Activated CD4-positive, alpha-beta memory T cell treated with anti-CD3 and anti-CD28 coated beads for 36 hours (primary cell): ENCODE measurements at regions not wholly inside any gene's neighbourhood (a gene's known extent, or its start where the extent isn't known, plus 50 kb on each side); places are given as distances from the start of the nearest gene placed in this dataset.

Experiments
- CTCF ChIA-PET: fragments of 350-600 bp; sonication (Branson Sonifier 250); formaldehyde crosslinking; loops from one replicate; lab custom pipeline; 2021; ENCODE audit warnings: antibody characterized with exemption, inconsistent platforms; lab: Charles Lee
- POLR2A ChIA-PET: fragments of 350-600 bp; sonication (Branson Sonifier 250); formaldehyde crosslinking; loops from one replicate; lab custom pipeline; 2021; ENCODE audit warnings: antibody characterized with exemption; lab: Charles Lee
- DNase-seq: peaks from one replicate; pipeline ENCODE4 v3.0.0-alpha.2; 2020
- H3K27ac Mint-ChIP-seq: one replicate; pipeline ENCODE4 v1.8.0; 2021; ENCODE audit warnings: mixed read lengths
- H3K27me3 Mint-ChIP-seq: one replicate; pipeline ENCODE4 v1.8.0; 2021; ENCODE audit warnings: mixed read lengths
- H3K36me3 Mint-ChIP-seq: one replicate; pipeline ENCODE4 v1.8.0; 2021; ENCODE audit warnings: mixed read lengths
- H3K4me1 Mint-ChIP-seq: one replicate; pipeline ENCODE4 v1.8.0; 2021; ENCODE audit warnings: low read depth, mixed read lengths
- H3K4me3 Mint-ChIP-seq: one replicate; pipeline ENCODE4 v1.8.0; 2021; ENCODE audit warnings: mild to moderate bottlenecking, mixed read lengths
- H3K9me3 Mint-ChIP-seq: one replicate; pipeline ENCODE4 v1.8.0; 2021; ENCODE audit warnings: mixed read lengths
- intact Hi-C: fragments of 100-400 bp; cut with micrococcal nuclease; formaldehyde crosslinking; loops from one replicate; pipeline ENCODE4 v1.15.1; 2023

DNA sequence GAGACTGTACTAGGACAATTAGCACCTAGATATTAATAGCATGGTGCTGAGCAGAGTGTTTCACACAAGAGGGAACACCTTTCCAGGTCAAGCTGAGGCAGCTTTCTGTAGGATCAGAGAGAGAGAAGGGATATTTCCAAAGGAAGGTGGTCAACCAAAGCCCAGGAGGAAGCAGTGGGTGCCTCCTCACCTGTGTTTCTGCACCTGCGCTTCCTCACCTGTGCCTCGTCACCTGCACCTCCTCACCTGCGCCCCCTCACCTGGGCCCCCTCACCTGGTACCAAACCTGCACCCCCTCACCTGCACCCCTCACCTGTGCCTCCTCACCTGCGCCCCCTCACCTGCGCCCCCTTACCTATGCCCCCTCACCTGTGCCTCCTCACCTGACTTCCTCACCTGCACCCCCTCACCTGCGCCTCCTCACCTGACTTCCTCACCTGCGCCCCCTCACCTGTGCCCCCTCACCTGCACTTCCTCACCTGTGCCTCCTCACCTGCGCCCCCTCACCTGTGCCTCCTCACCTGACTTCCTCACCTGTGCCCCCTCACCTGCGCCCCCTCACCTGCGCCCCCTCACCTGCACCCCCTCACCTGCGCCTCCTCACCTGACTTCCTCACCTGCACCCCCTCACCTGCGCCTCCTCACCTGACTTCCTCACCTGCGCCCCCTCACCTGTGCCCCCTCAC is 67.9 kb downstream of the TTLL2 start:
- H3K4me3 Mint-ChIP-seq, result no peak overlapping the region
- H3K27me3 Mint-ChIP-seq, result no peaks in the 10 kb centered on the region
- H3K27ac Mint-ChIP-seq, result no peak overlapping the region
- no peak for DNase-seq
- intact Hi-C loops, result no loop called here
- CTCF ChIA-PET, result no interaction called here
- POLR2A ChIA-PET, result no interaction called here
- H3K4me1 Mint-ChIP-seq, result no peaks in the 10 kb centered on the region
- no peaks in the 10 kb centered on the region for H3K36me3 Mint-ChIP-seq
- H3K9me3 Mint-ChIP-seq, result no peaks in the 10 kb centered on the region

DNA sequence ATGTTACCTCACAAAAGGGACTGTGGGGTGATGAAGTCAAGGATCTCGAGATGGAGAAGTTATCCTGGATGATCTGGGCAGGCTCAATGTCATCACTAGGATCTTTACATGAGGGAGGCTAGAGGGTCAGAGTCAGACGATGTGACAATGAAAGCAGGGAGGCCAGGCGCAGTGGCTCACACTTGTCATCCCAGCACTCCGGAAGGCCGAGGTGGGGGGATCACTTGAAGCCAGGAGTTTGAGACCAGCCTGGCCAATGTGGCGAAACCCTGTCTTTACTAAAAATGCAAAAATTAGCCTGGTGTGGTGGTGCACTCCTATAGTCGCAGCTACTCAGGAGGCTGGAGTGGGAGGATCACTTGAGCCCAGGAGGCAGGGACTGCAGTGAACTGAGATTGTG is 68.8 kb downstream of the TTLL2 start:
- POLR2A ChIA-PET, result no interaction called here
- Mint-ChIP-seq H3K9me3 (no peaks in the 10 kb centered on the region), H3K27ac (no peak overlapping the region), H3K4me1 (no peaks in the 10 kb centered on the region), H3K4me3 (no peak overlapping the region), H3K36me3 (no peaks in the 10 kb centered on the region), H3K27me3 (no peaks in the 10 kb centered on the region)
- intact Hi-C loops, result no loop called here
- DNase-seq, result no peak
- CTCF ChIA-PET, result no interaction called here

DNA sequence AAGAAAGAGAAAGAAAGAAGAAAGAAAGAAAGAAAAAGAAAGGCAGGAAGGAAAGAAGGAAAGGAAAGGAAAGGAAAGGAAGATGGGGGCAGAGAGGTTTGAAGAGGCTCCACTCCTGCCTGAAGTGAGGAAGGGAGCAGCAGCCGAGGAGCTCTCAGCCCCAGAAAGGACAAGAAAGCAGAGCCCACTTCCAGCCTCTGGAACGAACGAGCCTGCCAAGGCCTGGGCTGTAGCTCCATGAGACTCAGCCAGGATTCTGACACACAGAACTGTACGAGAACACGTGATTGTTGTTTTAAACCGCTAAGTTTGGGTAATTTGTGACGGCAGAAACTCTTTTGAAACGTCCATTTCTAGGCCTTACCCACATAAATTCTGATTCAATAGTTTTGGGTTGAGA is 69.5 kb downstream of the TTLL2 start:
- H3K27ac Mint-ChIP-seq, result no peak overlapping the region
- no peaks in the 10 kb centered on the region for H3K4me1 Mint-ChIP-seq
- ChIA-PET POLR2A (no interaction called here), CTCF (no interaction called here)
- no peaks in the 10 kb centered on the region for H3K9me3 Mint-ChIP-seq
- H3K36me3 Mint-ChIP-seq, result no peaks in the 10 kb centered on the region
- DNase-seq, result no peak
- no peaks in the 10 kb centered on the region for H3K27me3 Mint-ChIP-seq
- intact Hi-C loops, result no loop called here
- H3K4me3 Mint-ChIP-seq, result no peak overlapping the region

DNA sequence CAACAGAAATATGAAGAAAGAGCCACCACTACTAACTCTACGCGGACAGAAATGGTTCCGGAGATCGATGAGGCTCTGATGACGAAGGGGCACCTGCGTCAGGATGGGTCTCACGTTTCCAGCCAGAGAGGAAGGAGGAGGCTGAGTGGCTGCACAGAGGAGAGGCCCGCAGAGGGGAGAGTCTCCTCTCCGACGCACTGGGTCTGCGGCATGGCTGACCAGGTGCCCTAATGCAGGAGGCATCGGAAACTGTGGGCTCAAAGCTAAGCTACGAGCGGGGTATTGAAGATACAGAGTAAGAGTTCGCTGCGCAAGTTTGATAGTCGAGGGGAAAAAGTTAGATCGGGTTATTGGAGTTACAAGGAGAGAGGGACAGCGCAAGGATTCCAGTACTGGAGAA is 69.9 kb downstream of the TTLL2 start:
- CTCF ChIA-PET, result no interaction called here
- H3K4me1 Mint-ChIP-seq, result no peaks in the 10 kb centered on the region
- H3K9me3 Mint-ChIP-seq, result no peaks in the 10 kb centered on the region
- no peak for DNase-seq
- POLR2A ChIA-PET, result no interaction called here
- H3K27me3 Mint-ChIP-seq, result no peaks in the 10 kb centered on the region
- no peaks in the 10 kb centered on the region for H3K36me3 Mint-ChIP-seq
- intact Hi-C loops, result no loop called here
- no peak overlapping the region for H3K4me3 Mint-ChIP-seq
- no peak overlapping the region for H3K27ac Mint-ChIP-seq

DNA sequence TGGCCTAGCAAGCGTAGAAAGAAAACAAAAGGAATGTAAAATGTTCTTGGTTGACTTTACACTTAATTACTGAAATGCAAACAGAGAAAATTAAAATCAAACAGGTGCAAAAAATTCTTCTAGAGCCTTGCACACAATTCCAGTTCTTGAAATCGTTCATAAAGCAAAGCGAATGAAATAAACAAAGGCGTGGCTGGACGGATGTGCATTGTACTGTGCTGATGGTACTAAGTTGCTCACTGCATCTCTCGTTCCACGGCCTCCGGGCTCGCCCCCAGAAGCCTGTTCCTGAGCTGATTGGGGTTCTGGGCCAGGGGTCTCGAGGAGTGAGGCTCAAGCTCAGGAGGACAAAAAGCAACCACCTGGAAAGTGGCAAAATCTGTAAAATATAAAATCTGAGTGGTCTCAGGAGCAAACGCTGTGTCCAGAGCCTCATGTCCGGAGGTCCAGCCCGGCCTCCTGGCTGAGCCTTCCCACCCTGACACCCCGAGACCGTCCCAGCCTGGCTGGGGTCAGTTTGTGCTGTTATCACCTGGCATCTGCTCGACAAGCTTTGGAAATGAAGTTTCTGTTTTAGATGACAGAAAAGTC is 71.3 kb downstream of the TTLL2 start:
- DNase-seq, result no peak
- intact Hi-C loops, result no loop called here
- H3K27ac Mint-ChIP-seq, result no peak overlapping the region
- H3K27me3 Mint-ChIP-seq, result no peaks in the 10 kb centered on the region
- no peaks in the 10 kb centered on the region for H3K4me1 Mint-ChIP-seq
- no peak overlapping the region for H3K4me3 Mint-ChIP-seq
- POLR2A ChIA-PET, result no interaction called here
- no peaks in the 10 kb centered on the region for H3K9me3 Mint-ChIP-seq
- H3K36me3 Mint-ChIP-seq, result no peaks in the 10 kb centered on the region
- CTCF ChIA-PET, result interaction anchor here (0.6 kb wide), 1 partner anchor 34 kb away, joined by 3 read pairs; no protein-coding TSS in a partner anchor

DNA sequence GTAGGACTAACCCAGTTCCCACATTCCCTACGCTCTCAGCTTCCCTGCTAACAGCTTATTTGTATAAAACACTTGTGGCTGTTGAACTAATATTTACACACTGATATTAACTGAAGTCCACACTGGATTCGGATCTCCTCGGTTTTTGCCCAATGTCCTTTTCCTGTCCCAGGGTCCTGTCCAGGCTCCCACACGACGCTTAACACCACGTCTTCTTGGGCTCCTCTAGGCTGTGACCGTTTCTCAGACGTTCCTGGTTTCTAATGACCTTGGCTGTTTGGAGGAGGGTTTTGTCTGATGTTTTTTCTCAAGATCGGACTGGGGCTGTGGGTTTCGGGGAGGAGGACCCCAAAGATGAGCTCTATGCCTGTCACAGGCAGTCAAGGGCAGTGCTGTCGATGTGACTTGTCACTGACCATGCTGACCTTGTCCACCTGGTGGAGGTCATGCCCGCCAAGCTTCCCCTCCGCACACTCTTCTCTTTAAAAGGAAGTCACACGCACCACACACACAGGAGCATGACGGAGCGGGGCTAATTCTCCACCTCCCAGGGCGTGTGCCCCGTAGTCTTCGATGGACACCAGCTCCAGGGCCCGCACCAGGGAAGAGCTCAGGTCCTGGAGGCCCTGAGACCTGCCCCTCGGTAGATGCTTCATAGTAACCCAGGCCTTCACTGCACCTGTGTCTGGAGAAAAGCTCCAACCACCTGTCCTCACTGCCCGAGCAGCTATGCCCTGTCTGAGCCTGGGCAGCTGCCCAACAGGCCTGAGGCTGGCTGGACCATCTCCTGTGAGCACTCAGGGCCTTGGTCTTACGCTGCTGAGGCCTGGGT is 72.0 kb downstream of the TTLL2 start:
- Mint-ChIP-seq H3K9me3 (no peaks in the 10 kb centered on the region), H3K27ac (no peak overlapping the region), H3K27me3 (peaks cover 2% of the 10 kb centered on the region), H3K36me3 (no peaks in the 10 kb centered on the region), H3K4me1 (no peaks in the 10 kb centered on the region), H3K4me3 (no peak overlapping the region)
- DNase-seq, result no peak
- POLR2A ChIA-PET, result no interaction called here
- intact Hi-C loops, result no loop called here
- CTCF ChIA-PET, result interaction anchor here (0.6 kb wide), 1 partner anchor 33 kb away, joined by 3 read pairs; no protein-coding TSS in a partner anchor

DNA sequence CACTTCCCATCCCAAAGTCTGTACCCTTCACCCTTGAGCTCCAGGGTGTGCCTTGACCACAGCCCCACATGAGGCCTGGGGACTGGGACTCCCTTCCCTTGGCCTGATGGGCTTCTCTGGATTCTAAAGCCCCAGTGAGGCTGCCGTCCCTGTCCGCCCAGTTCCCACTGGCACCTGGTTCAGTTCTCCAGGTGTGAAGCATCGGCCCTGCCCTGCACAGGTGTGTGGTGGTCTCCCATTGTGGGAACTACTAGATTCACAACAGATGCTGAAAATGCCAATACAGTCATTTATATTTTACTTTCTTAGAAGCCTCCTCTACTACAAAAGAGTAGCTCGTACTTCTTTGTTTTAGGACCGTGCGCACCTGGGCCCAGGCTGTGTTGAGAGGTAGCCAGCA is 72.8 kb downstream of the TTLL2 start:
- Mint-ChIP-seq H3K27ac (no peak overlapping the region), H3K4me3 (no peak overlapping the region), H3K4me1 (no peaks in the 10 kb centered on the region), H3K27me3 (peaks cover 2% of the 10 kb centered on the region), H3K36me3 (no peaks in the 10 kb centered on the region), H3K9me3 (no peaks in the 10 kb centered on the region)
- CTCF ChIA-PET, result no interaction called here
- POLR2A ChIA-PET, result no interaction called here
- intact Hi-C loops, result no loop called here
- DNase-seq, result no peak

DNA sequence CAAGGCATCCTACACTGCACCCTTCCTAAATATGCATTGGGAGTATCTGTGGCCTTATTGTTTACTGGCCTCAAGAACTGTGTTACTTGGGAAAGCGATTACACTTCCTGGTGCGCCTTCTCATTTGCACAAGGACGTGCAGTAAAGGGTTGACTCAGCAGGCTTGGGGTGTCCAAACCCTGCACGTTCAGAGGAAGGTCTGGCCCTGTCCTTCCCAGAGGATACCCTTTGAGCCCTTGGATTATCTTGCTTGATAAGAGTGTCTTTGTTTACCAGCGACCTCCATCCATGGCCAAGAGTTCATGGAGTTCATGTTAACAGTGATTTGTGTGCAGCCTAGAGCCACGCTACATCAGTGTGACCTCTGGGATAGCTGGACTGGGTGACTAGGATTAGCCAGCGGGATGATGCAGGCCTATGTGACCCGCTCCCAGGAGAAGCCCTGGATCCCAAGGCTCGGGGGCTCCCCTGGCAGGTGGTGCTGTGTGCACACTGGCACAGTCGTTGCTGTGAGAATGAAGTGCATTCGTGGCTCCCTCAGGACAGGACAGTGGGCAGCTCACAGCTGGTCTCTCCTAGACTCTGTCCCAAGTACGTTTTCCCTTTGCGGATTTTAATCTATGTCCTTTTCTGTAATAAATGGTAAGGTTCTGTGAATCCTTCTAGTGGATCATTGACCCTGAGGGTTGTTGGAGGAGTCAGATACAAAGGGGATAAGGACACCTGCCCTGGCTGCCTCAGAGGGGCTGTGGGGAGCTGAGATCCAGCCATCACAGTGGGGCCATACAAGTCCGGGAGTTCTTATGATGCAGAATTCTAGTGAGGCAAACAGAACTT is 73.5 kb downstream of the TTLL2 start:
- DNase-seq, result no peak
- Mint-ChIP-seq H3K9me3 (no peaks in the 10 kb centered on the region), H3K36me3 (no peaks in the 10 kb centered on the region), H3K27me3 (peaks cover 2% of the 10 kb centered on the region), H3K4me1 (no peaks in the 10 kb centered on the region), H3K27ac (no peak overlapping the region), H3K4me3 (no peak overlapping the region)
- CTCF ChIA-PET, result no interaction called here
- POLR2A ChIA-PET, result no interaction called here
- intact Hi-C loops, result no loop called here

DNA sequence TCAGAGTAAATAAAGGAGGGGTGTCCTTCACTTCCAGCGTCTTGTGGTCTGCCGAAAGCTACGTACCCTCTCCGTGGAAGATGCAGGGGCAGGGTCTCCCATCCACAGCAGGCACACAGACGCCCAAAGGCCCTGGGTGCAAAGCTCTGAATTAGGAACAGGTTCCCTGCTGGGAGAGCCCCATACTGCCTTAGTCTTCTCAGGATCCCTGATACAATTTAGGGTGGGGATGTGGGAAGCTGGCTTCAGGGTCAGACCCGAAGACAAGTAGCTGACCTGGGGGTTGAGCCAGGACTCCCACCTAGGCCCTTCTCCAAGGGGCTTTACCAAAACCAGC is 74.1 kb downstream of the TTLL2 start:
- DNase-seq, result no peak
- Mint-ChIP-seq H3K27ac (no peak overlapping the region), H3K4me1 (no peaks in the 10 kb centered on the region), H3K36me3 (no peaks in the 10 kb centered on the region), H3K27me3 (peaks cover 5% of the 10 kb centered on the region), H3K4me3 (no peak overlapping the region), H3K9me3 (no peaks in the 10 kb centered on the region)
- ChIA-PET CTCF (no interaction called here), POLR2A (no interaction called here)
- intact Hi-C loops, result no loop called here

DNA sequence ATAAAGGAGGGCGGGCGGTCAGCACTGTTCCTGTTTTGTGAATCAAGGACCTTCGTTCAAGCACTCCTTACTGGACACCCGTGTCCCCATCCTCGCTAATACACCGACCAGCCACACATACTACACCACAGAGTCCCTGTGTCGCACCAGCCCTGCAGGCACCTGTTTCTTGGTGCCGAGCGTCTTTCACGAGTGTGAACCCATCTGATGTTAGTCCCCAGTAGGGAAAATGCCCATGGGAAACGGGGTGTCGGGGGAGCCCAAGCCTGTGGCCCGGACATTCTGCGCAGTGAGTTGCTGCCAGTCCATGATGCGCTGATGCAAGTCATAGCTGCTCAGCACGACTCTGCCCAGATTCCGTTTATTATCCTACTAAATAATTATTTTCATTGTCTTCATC is 74.7 kb downstream of the TTLL2 start:
- ChIA-PET CTCF (no interaction called here), POLR2A (no interaction called here)
- Mint-ChIP-seq H3K36me3 (no peaks in the 10 kb centered on the region), H3K27ac (no peak overlapping the region), H3K4me3 (no peak overlapping the region), H3K9me3 (no peaks in the 10 kb centered on the region), H3K4me1 (no peaks in the 10 kb centered on the region), H3K27me3 (peaks cover 5% of the 10 kb centered on the region)
- no peak for DNase-seq
- intact Hi-C loops, result no loop called here

DNA sequence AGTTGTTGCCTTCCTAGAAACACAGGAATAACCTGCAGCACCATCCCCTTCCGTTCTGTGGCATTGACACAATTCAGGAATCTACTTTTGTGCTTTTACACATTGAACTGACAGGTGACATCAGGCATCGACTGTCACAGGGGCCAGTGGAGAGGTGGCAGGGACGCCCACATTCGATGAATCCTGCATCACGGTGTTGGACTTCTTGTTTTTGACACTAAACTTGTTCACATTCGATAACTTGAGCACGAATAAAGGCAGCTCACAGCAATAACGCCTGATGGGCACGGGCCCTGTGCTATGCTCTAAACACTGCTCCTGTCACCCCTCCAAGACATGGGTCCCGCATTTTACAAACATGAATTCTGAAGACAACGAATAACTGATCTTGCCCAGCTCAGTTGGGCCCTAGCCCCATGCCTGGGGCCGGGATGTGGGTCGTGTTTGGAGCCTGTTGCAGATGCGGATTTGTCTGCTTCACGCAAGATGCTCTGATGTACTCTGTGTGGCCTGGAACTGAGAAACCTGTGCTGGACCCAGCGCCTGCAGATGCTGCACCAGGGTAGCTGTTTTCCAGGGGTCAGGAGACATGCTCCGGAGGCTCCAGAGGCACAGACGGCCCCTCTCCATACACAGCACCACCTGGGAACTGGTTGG is 75.7 kb downstream of the TTLL2 start:
- H3K9me3 Mint-ChIP-seq, result no peaks in the 10 kb centered on the region

More for the DNA sequence above, 75.7 kb downstream of the TTLL2 start:
- no peak for DNase-seq
- ChIA-PET POLR2A (no interaction called here), CTCF (no interaction called here)
- Mint-ChIP-seq H3K4me3 (no peak overlapping the region), H3K27ac (no peak overlapping the region), H3K27me3 (peaks cover 7% of the 10 kb centered on the region), H3K4me1 (no peaks in the 10 kb centered on the region), H3K36me3 (no peaks in the 10 kb centered on the region)
- intact Hi-C loops, result no loop called here
